Body of pancreas (tissue), 4 donors: ENCODE measurements at regions not wholly inside any gene's neighbourhood (a gene's known extent, or its start where the extent isn't known, plus 50 kb on each side); places are given as distances from the start of the nearest gene placed in this dataset.
A peak's percentile ranks its signal among the peaks of the same experiment; 100 is the strongest.

Experiments
- ATAC-seq: fragments of 150-250 bp; one replicate; pipeline ENCODE4 v1.9.1; 2016
- DNase-seq, 4 donors: peaks; one replicate each; pipeline ENCODE4 v3.0.0-alpha.2; 2019
- H3K27ac ChIP-seq, 4 donors: fragments of 200-600 bp; sonication (generic); 1 replicate in 3 of 4; 2 replicates in 1 of 4; pipeline versions ENCODE4 v1.5.1 to v1.6.1; 2016 to 2019; ENCODE audit warnings: mild to moderate bottlenecking in 1 of 4, mixed read lengths in 1 of 4, moderate library complexity in 1 of 4
- H3K27me3 ChIP-seq, 2 donors: fragments of 200-600 bp; sonication (generic); one replicate each; pipeline ENCODE4 v1.6.0; 2016; ENCODE audit warnings: mild to moderate bottlenecking in 1 of 2
- H3K36me3 ChIP-seq, 2 donors: fragments of 200-600 bp; sonication (generic); replicated peaks in 1 of 2; 2 replicates each; pipeline ENCODE4 v1.5.1; 2016; ENCODE audit warnings: low read depth in 2 of 2; ENCODE audit not compliant: insufficient read depth in 1 of 2
- H3K4me1 ChIP-seq: fragments of 200-600 bp; sonication (generic); one replicate; pipeline ENCODE4 v1.6.0; 2016
- H3K4me3 ChIP-seq, 2 donors: fragments of 200-600 bp; sonication (generic); 1 replicate in 1 of 2; 2 replicates in 1 of 2; pipeline ENCODE4 v1.5.1; 2016 to 2019
- H3K9me3 ChIP-seq, 3 donors: fragments of 200-600 bp; sonication (generic); 1 replicate in 2 of 3; 2 replicates in 1 of 3; pipeline ENCODE4 v1.5.1; 2016
- CTCF ChIP-seq, 7 experiments: fragments of 450-650 bp in 4 of 7; fragments of 200-600 bp in 3 of 7; sonication (generic) in 3 of 7; IDR thresholded peaks; one replicate each; pipeline ENCODE4 v1.5.1; 2016 to 2019; ENCODE audit warnings: antibody characterized with exemption in 7 of 7
- POLR2A ChIP-seq, 3 donors: fragments of 450-650 bp; IDR thresholded peaks; one replicate each; pipeline ENCODE4 v1.6.1; 2016; ENCODE audit warnings: antibody characterized with exemption in 3 of 3, mild to moderate bottlenecking in 2 of 3
- WGBS, 2 donors: methylation state at CpG; one replicate each; pipeline ENCODE4 v1.1.5; 2017; 5-methylcytosine and 5-hydroxymethylcytosine counted together
- intact Hi-C: fragments of 100-400 bp; cut with DNase I; formaldehyde crosslinking; loops from one replicate; pipeline ENCODE4 v1.15.1; 2023

GRCh38 chr6:1054653-1055014, 257.3 kb upstream of the FOXQ1 start:
- Histone ChIP-seq H3K36me3 (no peaks in the 10 kb centered on the region), H3K4me3 (no peak overlapping the region), H3K27me3 (no peaks in the 10 kb centered on the region), H3K9me3 (no peaks in the 10 kb centered on the region), H3K27ac (peak overlapping the region in 1 of 4 donors; percentile 42), H3K4me1 (peaks cover 21% of the 10 kb centered on the region)
- WGBS, 2 donors = 60 to 63% methylated on average over 3 of the region's 3 CpGs
- no peak for DNase-seq
- intact Hi-C loops = no loop called here
- no peak for ATAC-seq
- TF ChIP-seq POLR2A (IDR thresholded peaks at IDR 0.05) (no peak), CTCF (IDR thresholded peaks at IDR 0.05) (no peak)

GRCh38 chr6:1053586-1053985, 258.3 kb upstream of the FOXQ1 start:
- Histone ChIP-seq H3K36me3 (no peaks in the 10 kb centered on the region), H3K4me3 (no peak overlapping the region), H3K27me3 (no peaks in the 10 kb centered on the region), H3K27ac (no peak overlapping the region), H3K4me1 (peaks cover 31% of the 10 kb centered on the region), H3K9me3 (no peaks in the 10 kb centered on the region)
- ATAC-seq (no peak), DNase-seq (no peak)
- intact Hi-C loops = no loop called here
- TF ChIP-seq CTCF (IDR thresholded peaks at IDR 0.05) (no peak), POLR2A (IDR thresholded peaks at IDR 0.05) (no peak)
- WGBS, 2 donors = 60 to 70% methylated on average over 7 of the region's 7 CpGs

- WGBS, 2 donors = 91 to 93% methylated on average over 3 of the region's 3 CpGs
- intact Hi-C loops = no loop called here
Measured at GRCh38 chr6:1052262-1052661, 259.6 kb upstream of the FOXQ1 start.

GRCh38 chr6:1049900-1050299, 262.0 kb upstream of the FOXQ1 start:
- H3K27ac ChIP-seq = peak overlapping the region; percentile 4 to 66 (median 33)
- H3K4me3 ChIP-seq = no peak overlapping the region
- no peaks in the 10 kb centered on the region for H3K36me3 ChIP-seq
- WGBS, 2 donors = 32 to 37% methylated on average over 5 of the region's 5 CpGs
- TF ChIP-seq POLR2A (IDR thresholded peaks at IDR 0.05) (no peak), CTCF (IDR thresholded peaks at IDR 0.05) (no peak)
- H3K9me3 ChIP-seq = no peaks in the 10 kb centered on the region
- peaks cover 43% of the 10 kb centered on the region for H3K4me1 ChIP-seq
- intact Hi-C loops = no loop called here
- ATAC-seq = peak; percentile 88
- DNase-seq = peak; percentile 57 to 84 (median 80)
- H3K27me3 ChIP-seq = no peaks in the 10 kb centered on the region

More at GRCh38 chr6:1052262-1052661, 259.6 kb upstream of the FOXQ1 start:
- Histone ChIP-seq H3K27ac (no peak overlapping the region), H3K36me3 (no peaks in the 10 kb centered on the region), H3K27me3 (no peaks in the 10 kb centered on the region), H3K4me3 (no peak overlapping the region), H3K4me1 (peaks cover 44% of the 10 kb centered on the region), H3K9me3 (no peaks in the 10 kb centered on the region)
- TF ChIP-seq POLR2A (IDR thresholded peaks at IDR 0.05) (no peak), CTCF (IDR thresholded peaks at IDR 0.05) (no peak)
- no peak for ATAC-seq
- no peak for DNase-seq

- no peak for DNase-seq
- intact Hi-C loops = no loop called here
- Histone ChIP-seq H3K27ac (peak overlapping the region in 2 of 4 donors; percentile 29 to 66), H3K36me3 (no peaks in the 10 kb centered on the region), H3K4me1 (peaks cover 45% of the 10 kb centered on the region), H3K9me3 (no peaks in the 10 kb centered on the region), H3K27me3 (no peaks in the 10 kb centered on the region), H3K4me3 (no peak overlapping the region)
- 74 to 90% methylated on average over 1 of the region's 1 CpG for WGBS, 2 donors
- no peak for ATAC-seq
- TF ChIP-seq CTCF (IDR thresholded peaks at IDR 0.05) (no peak), POLR2A (IDR thresholded peaks at IDR 0.05) (no peak)
Measured at GRCh38 chr6:1049170-1049569, 262.7 kb upstream of the FOXQ1 start.
